ENCODE measurements at regions not wholly inside any gene's neighbourhood (a gene's known extent, or its start where the extent isn't known, plus 50 kb on each side); places are given as distances from the start of the nearest gene placed in this dataset.

DNA sequence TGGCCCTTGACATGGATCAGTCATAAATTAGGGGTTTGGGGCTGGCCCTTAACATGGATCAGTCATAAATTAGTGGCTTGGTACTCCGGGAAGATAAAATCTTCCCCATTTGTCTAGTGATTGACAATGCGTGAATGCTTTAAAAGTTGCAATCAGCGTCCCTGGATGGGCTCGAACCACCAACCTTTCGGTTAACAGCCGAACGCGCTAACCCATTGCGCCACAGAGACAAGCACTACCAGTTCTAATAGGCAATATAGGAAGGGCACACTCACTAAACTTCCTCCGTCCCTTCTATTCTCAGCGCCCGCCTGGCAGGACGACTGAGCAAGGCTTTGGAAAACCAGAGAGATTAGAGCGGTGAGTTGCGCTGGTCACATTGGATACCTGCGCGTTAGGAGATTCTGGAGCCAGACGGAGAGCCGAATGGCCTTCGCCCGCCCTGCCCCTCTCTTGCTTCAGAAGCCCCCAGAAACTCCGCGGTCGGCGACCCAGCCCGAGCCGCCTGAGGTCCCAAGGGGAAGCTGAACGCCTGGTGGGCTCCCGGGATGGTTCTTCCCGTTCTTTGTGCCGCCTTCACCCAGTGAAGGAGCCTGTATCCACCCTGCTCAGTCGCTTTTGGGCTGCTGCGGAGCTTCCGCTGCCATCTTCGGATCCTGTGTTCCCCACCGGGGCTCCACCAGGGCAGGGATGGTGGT, 235.9 kb downstream of the FAM72C start:
- TF ChIP-seq, protein P1, sequence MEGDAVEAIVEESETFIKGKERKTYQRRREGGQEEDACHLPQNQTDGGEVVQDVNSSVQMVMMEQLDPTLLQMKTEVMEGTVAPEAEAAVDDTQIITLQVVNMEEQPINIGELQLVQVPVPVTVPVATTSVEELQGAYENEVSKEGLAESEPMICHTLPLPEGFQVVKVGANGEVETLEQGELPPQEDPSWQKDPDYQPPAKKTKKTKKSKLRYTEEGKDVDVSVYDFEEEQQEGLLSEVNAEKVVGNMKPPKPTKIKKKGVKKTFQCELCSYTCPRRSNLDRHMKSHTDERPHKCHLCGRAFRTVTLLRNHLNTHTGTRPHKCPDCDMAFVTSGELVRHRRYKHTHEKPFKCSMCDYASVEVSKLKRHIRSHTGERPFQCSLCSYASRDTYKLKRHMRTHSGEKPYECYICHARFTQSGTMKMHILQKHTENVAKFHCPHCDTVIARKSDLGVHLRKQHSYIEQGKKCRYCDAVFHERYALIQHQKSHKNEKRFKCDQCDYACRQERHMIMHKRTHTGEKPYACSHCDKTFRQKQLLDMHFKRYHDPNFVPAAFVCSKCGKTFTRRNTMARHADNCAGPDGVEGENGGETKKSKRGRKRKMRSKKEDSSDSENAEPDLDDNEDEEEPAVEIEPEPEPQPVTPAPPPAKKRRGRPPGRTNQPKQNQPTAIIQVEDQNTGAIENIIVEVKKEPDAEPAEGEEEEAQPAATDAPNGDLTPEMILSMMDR (optimal IDR thresholded peaks at IDR 0.05 in 1 of 3, IDR thresholded peaks at IDR 0.05 in 1 of 3, conservative IDR thresholded peaks at IDR 0.05 in 1 of 3; ENCODE audit: extremely low read depth in 1 of 3, insufficient read depth in 2 of 3, low read length in 3 of 3): no peak
- no peak for TF ChIP-seq EZH2 (IDR thresholded peaks at IDR 0.05; ENCODE audit: low read length)

Measured in keratinocyte (primary cell).